IPS-NIHi11 (cell line): ENCODE measurements at regions not wholly inside any gene's neighbourhood (a gene's known extent, or its start where the extent isn't known, plus 50 kb on each side); places are given as distances from the start of the nearest gene placed in this dataset.

ENCODE experiments used
- DNase-seq: peaks from one replicate; pipeline ENCODE4 v3.0.0; 2012; ENCODE audit warnings: mixed read lengths, low spot score

DNA sequence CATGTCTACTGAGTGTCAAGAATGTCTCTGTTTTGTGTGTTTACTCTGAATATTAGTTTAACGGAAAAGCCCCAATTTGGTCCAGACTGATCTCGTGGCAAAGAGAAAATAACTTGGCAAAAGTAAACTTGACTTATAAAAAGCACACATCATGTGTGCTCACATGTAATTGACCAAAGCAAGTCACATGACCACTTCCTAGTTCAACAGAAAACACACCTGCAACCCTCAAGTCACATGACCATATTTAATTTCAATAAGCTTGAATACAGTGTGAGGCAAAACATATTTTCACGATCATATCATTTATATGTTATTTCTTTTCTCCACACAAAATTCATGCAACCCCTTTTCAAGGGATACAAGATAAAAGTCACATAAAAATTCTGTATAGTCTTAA, 662.4 kb downstream of the SLITRK1 start:
- no peak for DNase-seq

DNA sequence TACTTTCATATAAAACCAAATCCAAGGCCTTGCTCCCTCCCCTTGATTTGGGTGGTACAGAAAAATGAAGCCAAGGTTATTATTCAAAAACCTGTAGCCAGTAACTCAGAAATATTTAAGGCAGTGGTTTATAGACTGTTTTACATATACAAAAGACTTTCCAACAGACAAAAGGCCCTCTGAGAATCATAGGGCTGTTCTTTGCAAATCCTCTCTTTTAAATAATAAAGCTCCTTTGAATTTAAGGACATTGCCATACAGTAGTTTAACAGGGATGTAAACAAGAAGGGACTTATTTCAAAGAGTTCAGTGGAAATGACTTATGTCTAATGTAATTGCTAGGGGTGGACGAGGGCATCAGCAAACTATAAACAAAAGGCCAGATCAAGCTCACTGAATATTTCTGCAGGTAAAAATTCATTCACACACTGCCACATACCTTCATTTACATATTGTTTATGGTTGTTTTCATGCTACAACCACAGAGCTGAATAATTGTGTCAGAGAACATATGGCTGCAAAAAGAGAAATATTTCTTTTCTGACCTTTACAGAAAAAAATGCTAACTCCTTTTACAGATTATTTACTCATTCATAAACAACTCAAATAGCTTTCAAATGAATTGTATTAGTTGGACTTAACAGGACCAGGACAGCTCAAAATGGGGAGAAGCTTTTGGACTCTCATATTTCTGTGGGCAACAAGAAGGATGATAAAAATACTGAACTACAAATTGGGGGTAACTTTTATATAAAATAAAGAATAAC, 665.6 kb downstream of the SLITRK1 start:
- DNase-seq = no peak

DNA sequence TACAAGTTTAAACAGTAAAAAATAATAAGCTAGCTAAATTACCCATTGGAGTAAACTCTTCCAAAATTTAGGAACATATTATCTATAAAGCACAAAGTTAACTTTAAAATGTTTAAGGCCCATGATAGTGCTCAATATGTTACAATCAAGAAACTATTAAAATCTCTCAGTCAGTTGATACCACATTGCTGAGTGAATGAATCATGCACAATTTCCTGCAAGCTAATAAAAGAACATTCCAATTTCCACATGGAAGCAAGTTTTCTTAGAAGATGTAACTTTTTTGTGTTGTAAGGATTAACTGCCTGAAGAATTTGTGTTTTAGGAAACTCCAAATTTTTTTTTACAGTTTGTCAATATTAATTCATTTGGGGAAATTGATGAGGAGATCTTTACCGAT, 666.6 kb downstream of the SLITRK1 start:
- no peak for DNase-seq

DNA sequence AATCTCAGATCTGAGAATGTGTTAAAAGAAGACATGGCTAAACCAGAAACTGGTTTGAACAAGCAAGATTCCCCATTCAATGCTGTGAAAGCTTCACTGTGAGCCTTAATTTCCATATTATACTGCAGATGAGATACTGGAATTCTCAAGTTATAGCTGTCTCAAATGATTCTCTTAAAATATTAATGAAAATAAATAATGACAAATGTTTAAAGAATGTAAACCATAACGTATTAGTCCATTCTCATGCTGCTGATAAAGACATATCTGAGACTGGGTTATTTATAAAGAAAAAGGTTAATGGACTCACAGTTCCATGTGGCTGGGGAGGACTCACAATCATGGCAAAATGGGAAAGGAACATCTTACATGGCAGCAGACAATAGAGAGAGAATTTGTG, 667.8 kb downstream of the SLITRK1 start:
- DNase-seq = no peak

DNA sequence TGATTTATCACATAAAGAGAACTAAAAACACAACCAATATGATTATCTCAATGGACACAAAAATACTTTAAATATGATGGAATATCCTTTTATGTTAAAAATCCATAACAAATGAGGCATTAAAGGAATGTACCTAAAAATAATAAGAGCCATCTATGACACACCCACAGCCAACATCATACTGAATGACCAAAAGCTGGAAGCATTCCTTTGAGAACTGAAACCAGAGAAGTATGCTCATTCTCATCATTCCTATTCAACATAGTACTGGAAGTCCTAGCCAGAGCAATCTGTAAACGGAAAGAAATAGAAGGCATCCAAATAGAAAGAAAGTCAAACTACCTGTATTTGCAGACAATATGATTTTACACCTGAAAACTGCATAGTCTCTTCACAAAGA, 671.0 kb downstream of the SLITRK1 start:
- no peak for DNase-seq

DNA sequence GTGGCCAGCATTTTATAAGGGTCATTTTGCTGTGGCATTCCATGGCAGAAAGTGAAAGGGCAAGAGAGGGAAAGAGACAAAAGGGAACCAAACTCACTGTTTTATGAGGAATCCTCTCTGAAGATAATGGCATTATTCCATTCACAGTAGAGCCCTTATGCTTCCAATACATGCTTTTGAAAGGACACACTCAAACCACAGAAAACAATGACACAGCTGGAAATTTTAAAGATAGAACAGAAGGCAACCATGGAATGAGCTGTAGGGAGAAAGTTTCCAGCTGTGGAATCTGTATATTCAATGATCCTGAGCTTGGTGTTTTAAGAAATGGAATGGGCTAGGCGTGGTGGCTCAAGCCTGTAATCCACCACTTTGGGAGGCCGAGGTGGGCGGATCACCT, 677.4 kb downstream of the SLITRK1 start:
- DNase-seq = no peak

DNA sequence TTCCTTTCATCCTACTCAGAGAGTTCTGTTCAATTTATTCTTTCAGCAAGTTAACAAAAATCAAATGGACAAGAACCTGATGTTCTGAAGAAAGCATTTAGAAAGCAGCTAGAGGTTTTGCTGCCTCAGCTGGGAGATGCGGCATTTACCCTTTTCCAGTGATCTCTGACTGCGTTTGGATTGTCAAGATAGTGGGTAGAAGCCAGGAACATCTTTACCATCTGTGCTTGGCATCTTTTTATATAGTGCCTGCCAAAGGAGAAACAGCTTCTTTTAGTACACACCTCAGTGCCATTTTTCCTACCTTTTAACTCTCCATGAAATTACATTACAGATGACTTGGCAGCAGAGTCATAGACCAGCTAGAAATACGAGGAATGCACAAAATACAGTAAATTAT, 680.8 kb downstream of the SLITRK1 start:
- no peak for DNase-seq

DNA sequence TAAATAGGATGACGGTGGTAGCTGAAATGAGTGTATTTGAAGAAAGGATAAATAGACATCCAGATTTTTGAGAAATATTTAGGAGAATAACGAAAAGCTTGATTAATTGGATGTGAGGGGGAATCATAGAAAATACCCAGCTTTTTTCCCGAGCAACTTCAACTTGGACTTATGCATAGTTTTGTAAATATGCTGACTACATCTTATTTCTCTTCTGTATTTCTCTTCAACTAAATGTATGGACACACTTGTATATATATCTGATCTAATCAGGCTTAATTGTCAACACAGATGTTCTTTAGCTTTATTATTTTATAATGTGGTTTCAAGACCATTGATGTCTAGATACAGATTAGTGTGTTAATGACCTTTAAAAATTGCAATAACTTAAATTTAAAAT, 685.0 kb downstream of the SLITRK1 start:
- no peak for DNase-seq

DNA sequence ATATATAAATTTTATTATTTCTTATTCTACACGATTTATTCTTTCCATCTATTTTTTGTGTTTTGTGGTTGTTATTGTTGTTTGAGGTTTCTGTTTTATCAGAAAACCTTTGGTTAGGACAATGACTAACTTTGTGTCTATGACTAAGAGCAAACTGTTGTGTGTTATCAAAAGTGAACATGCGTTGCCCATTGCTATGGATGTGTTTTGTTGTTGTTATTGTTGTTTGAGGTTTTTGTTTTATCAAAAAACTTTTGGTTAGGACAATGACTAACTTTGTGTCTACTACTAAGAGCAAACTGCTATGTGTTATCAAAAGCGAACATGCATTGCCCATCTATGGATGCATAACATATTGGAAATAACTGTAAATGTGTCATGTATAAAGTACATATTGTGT, 692.3 kb downstream of the SLITRK1 start:
- DNase-seq = no peak

DNA sequence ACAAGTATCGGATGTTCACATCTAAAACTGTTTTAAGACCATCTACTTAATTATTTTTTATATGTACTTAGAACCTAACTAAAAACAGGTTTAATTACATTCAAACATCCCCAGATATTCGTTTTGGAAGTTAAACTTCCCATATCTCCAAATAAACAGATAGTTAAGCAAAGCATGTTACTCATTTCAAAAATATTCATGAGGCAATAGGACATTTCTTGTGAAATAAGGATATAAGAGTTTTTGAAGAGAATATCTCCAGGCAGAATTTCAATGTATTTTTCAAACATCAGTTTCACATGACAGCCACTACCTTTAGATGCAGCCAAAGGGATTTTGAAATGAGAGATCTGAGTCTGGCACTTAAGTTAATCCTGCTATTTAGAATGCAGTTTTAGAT, 697.5 kb downstream of the SLITRK1 start:
- DNase-seq = no peak

DNA sequence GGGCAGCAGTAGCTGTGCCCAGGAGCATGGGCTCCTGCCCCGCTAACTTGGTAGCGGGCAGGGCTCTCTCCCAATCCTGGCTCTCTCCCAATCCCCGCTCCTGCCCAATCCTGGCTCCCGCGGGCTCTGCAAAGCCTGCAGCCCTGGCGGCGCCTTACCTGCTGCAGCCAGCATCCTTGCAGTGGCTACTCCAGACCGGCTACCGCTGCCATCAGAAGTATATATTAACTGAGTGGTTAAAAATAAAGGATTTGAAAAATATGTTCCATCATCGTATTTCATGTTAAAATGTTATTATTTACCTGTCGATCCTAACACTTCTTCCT, 698.2 kb downstream of the SLITRK1 start:
- DNase-seq = no peak

DNA sequence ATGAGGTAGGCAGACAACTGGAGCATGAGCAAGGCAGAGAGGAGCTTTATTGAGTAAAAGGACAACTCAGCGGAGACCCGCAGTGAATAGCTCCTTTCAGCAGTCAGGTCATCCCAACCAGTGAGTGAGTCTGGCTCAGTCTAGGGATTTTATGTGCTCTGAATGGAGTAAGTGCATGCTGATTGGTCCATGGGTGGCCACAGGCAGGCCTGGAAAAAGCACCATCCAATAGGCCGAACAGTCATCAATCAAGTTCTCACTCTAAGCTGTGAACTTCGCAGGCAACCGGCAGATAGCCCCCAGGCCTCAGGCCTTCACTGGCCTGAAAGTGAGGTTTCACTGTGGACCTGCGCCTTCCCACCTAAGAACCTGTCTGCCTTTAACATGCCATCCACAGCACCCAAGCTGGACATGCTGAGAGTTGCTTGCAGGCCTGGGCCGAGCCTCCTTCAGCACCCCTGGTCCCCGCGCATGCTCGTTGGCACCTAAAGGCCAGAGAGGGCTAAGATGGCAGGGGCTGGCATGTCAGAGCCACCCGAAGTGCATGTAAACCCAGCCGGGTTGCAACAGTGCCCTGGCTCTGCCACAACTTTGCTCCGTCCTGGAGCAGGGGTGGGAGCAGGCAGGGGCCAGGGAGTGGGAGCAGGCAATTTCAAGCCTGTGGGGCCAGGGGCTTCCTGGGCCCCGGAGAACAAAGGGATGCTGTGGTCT, 698.7 kb downstream of the SLITRK1 start:
- no peak for DNase-seq

DNA sequence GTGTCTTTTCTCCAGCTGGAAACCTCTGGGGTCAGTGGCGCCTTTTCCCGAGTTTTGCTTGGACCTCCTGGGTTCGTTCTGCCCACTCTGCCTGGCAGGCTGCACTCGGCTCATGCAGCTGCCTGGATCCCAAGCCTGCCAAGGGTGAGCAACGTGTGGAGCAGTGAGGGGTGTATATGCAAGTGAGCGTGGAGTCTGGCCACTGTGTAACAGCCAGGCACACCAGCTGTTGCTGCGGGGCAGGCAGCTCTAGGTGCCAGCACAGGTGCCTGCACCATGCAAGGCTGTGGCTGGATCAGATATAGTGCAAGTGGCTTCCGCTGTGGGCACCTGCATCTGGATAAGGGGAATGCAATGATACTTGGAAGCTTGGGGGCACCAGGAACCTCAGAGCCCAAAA, 699.4 kb downstream of the SLITRK1 start:
- DNase-seq = no peak

DNA sequence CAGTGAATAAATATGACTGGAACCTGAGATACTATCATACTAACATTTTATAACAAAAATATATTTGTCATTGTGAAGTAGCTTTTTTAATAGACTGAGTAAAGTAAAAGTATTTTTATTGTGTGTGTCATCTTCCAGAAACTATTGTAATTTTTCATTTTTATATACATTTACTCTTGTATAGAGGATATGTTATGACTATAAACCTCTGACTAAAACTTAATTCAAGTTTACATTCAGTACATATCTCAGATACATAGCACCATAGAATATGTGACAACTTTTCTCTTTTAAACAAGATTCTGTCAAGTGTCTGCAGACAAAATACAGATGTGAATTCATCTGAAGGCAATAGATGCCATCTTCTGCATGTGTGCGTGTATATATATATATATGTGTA, 704.3 kb downstream of the SLITRK1 start:
- no peak for DNase-seq

DNA sequence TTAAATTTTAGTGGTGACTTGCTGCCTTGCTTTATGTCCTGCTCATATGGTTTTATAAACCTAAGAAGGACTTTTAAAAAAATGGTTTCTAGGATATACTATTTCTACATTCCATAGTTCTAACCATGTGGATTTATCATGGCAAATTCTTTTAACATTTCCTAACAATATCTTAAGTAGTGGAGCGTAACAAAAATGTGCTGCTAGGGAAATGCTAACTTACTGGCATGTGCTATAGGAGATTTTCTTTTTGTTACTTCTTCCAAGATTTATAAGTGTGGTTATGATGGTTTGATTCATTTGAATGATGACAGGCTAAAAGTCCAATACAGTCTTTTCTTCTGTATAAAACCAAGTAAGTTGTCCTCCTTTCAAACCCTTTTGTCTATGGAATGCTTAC, 713.7 kb downstream of the SLITRK1 start:
- no peak for DNase-seq

DNA sequence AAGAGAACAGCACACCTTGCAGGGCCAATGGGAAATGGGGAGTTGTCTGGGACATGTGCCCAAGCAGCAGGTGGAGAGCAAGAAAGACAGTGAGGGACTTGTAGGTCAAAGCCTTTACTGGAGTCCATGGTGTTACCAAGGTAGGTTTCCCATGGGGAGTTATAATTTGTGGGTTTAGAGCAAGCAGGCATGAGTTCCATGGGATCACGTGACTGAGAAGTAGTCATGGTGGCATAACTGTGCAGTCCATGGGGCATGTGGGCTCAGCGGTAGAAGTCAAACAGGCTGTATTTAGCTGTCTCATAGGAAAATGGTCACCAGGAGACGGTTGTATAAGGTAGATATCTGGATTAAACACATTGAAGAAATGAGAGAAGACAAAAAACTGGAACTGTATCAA, 715.1 kb downstream of the SLITRK1 start:
- DNase-seq = no peak

DNA sequence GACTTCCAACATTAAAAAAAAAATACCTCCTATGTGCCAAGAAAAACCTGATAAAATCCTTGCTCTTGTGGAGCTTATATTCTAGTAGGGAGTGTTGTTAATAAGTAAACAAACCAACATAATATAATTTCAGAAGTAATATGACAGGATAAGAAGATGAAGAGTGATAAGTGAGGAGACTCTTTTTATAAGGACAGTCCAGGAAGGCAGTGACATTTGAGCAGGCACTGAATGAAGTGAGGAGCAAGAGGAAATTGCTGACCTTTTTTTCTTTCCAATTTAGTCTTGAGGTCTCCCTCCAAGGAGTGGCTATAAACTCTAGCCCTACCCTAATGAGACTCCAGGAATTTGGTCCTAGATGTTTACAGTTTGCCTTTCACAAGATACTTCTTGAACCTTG, 715.7 kb downstream of the SLITRK1 start:
- no peak for DNase-seq

DNA sequence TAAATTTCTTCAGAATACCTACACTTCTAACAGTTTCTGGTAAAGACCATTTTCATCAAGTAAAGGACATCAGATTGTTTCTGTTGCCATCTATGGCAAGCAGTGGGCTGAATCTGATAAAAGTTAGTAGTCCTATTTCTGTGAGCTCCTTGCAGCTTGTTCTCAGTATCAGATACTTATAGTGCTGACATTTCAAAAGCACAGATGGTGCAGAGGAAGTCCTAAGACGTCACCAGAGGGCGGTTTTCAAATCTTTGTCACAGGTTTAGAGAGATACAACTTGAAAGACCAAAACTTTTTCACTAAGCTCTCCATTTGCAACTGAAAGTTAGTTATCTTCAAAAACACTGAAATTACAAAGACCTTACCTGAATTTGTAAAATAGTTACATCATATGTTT, 719.8 kb downstream of the SLITRK1 start:
- no peak for DNase-seq

DNA sequence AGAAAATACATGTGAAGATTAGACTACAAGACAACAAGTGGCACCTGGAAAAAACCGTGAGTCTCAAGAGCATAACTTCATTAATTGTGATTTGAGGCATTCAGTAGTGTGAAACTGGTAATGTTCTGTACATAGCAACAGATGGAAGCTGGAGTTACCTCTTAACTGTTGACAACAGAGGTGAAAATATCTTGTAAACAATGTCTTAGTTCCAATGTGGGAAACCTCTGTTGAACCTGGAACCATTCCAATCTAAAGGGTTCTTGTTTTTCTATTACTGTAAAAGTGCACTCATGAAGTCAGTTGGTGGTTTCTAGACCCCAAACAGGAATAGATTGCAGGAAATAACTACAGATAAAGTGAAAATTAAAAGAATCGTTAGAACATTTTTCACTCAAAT, 728.4 kb downstream of the SLITRK1 start:
- no peak for DNase-seq

DNA sequence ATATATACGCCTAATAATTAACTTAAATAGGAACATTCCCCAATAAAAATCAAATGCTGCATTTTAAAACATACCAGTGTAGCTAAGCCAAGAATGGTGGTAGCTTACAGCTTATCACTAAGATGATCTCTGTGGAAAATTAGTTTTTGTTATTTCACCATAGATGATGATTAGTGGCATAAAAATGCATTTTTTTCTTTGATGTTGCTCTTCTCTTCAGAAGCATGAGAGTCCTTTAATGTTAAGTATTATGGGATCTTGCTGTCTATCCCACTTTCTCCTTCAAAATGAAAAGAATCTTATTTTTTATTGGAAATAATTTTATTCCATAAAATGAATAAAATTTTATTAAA, 731.0 kb downstream of the SLITRK1 start:
- DNase-seq = no peak

DNA sequence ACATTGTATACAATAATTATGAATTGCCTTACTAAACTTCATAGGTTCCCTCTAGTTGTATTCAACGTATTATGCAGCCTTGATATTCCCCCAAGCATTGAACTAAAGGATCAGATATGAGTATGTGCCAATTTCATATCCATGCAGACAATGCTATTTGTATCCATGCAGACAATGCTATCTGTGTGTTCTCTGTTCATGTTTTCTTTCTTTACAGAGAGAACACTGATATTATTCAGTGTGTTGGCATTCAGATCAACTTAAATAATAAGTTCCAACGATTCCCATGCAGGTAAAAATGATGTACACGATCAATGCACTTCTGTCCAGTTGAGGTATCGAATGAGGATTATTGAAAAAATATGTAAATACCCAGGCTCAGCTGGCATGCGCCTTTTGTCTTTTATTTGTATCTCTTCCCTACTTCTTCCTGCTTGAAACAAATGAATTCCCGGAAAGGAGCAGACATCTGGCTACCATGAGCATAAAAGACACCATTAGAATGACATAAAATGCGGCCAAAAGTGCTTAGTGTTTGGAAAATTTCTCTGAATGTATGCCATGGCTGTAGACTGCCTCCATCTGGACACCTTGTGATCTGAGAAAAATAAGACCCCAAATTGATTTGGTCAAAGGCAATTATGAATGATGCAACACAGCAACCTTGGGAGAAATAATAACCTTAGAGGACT, 731.5 kb downstream of the SLITRK1 start:
- DNase-seq = no peak

DNA sequence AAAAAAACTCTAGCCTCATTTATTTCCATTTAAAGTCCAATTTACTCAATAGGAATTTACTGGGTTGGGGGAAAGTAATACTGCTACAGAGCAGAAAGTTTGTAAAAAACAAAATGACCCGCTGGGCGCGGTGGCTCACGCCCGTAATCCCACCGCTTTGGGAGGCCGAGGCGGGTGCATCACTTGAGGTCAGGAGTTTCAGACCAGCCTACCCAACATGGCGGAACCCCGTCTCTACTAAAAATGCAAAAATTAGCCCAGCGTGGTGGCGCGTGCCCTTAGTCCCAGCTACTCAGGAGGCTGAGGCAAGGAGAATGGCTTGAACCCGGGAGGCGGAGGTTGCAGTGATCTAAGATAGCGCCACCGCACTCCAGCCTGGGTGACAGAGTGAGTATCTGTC, 745.6 kb downstream of the SLITRK1 start:
- DNase-seq = no peak

DNA sequence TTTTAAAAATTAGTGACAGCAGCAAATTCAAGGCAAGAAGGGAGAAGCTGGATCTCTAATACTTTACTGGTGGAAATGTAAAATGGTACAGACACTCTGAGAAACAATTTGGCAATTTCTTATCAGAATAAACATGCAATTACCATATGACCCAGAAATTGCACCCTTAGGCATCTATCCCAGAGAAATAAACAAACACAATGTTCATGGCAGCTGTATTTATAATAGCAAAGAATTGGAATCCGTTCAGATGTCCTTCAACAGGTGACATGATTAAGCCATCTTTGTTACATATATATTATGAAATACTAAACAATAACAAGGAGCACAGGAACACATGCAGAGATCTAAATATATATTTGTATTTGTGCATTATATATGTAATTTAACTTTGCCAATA, 756.5 kb downstream of the SLITRK1 start:
- no peak for DNase-seq

DNA sequence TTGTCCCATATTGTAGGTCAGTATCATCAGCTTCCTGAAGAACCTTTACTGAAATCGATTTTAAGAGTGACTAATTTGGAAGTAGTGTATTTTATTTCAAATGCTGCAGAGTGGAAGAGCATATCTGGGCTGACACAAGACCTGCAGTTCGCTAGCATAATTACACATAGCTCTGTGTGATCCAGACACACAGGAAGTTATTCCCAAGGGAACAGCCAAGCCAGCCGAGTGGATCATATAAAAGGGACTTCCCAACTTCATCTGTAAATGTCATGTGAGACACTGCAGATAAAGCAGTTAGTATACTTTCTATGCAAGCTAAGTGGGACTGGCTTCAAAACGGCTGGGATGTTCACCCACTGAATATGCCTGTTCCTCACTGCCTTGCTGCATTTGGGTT, 760.4 kb downstream of the SLITRK1 start:
- DNase-seq = no peak
